ENCODE measurements at regions not wholly inside any gene's neighbourhood (a gene's known extent, or its start where the extent isn't known, plus 50 kb on each side); places are given as distances from the start of the nearest gene placed in this dataset.

DNA sequence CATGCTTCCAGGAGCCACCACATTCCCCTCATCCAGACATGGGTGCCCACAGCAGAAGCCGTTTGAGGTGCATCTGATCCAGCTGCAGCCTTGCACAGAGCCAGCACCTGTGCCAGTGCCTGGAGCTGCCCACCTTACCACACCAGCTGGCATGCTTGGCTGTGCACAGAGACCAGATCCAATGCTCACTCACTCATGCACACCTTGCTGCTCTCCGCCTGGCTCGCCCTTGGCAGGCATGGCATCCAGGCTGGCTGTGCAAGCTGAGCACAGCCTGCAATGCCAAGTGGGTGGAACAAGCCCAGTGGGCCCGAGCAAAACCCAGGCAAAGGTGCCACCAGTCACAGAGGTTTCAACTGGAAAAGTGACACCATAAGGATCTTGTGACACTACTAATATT, 66.9 kb upstream of the SEMA3A start:
- TF ChIP-seq, protein P1, sequence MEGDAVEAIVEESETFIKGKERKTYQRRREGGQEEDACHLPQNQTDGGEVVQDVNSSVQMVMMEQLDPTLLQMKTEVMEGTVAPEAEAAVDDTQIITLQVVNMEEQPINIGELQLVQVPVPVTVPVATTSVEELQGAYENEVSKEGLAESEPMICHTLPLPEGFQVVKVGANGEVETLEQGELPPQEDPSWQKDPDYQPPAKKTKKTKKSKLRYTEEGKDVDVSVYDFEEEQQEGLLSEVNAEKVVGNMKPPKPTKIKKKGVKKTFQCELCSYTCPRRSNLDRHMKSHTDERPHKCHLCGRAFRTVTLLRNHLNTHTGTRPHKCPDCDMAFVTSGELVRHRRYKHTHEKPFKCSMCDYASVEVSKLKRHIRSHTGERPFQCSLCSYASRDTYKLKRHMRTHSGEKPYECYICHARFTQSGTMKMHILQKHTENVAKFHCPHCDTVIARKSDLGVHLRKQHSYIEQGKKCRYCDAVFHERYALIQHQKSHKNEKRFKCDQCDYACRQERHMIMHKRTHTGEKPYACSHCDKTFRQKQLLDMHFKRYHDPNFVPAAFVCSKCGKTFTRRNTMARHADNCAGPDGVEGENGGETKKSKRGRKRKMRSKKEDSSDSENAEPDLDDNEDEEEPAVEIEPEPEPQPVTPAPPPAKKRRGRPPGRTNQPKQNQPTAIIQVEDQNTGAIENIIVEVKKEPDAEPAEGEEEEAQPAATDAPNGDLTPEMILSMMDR (IDR thresholded peaks at IDR 0.05), result no peak
- TF ChIP-seq POLR2A (IDR thresholded peaks at IDR 0.05), result no peak
